Upper lobe of left lung (tissue), 6 donors: ENCODE measurements at regions not wholly inside any gene's neighbourhood (a gene's known extent, or its start where the extent isn't known, plus 50 kb on each side); places are given as distances from the start of the nearest gene placed in this dataset.
"Not testable (repeated sequence)": the region's sequence is repeated elsewhere in the genome, so short reads cannot be mapped to it uniquely, and the experiment has no call there.

Experiments used
- ATAC-seq, 2 donors: fragments of 200-7000 bp; cut with Tn5 transposase; one replicate each; pipeline ENCODE4 v1.9.1; 2022; ENCODE audit warnings: mild to moderate bottlenecking in 2 of 2, moderate library complexity in 2 of 2; ENCODE audit not compliant: low FRiP score in 2 of 2
- DNase-seq, 2 donors: peaks; one replicate each; pipeline ENCODE4 v3.0.0-alpha.2; 2019 to 2020
- H3K27ac ChIP-seq, 4 donors: fragments of 200-600 bp; sonication (generic); one replicate each; pipeline ENCODE4 v1.5.1; 2016 to 2019
- H3K27me3 ChIP-seq, 4 donors: fragments of 200-600 bp; sonication (generic); one replicate each; pipeline ENCODE4 v1.5.1; 2017 to 2019
- H3K36me3 ChIP-seq, 4 donors: fragments of 200-600 bp; sonication (generic); one replicate each; pipeline ENCODE4 v1.5.1; 2016 to 2019
- H3K4me1 ChIP-seq, 4 donors: fragments of 200-600 bp; sonication (generic); one replicate each; pipeline ENCODE4 v1.5.1; 2018 to 2019
- H3K4me3 ChIP-seq, 4 donors: fragments of 200-600 bp; sonication (generic); one replicate each; pipeline ENCODE4 v1.5.1; 2017 to 2019; ENCODE audit warnings: mild to moderate bottlenecking in 2 of 4, moderate library complexity in 1 of 4
- H3K9me3 ChIP-seq, 4 donors: fragments of 200-600 bp; sonication (generic); one replicate each; pipeline ENCODE4 v1.5.1; 2018 to 2019
- CTCF ChIP-seq, 6 experiments: fragments of 450-650 bp in 4 of 6; fragments of 200-600 bp in 2 of 6; sonication (generic) in 2 of 6; IDR thresholded peaks; one replicate each; pipeline ENCODE4 v1.5.1; 2016 to 2019; ENCODE audit warnings: antibody characterized with exemption in 6 of 6
- EP300 ChIP-seq, 4 donors: sonication (generic); formaldehyde crosslinking; IDR thresholded peaks; one replicate each; pipeline ENCODE4 v1.5.1; 2017; ENCODE audit warnings: antibody characterized with exemption in 4 of 4, control low read depth in 2 of 4
- POLR2A ChIP-seq, 4 donors: fragments of 450-650 bp; IDR thresholded peaks; one replicate each; pipeline ENCODE4 v1.5.1; 2016 to 2017; ENCODE audit warnings: antibody characterized with exemption in 4 of 4, mild to moderate bottlenecking in 2 of 4
- POLR2AphosphoS5 ChIP-seq, 2 donors: sonication (generic); formaldehyde crosslinking; IDR thresholded peaks; one replicate each; pipeline ENCODE4 v1.5.1; 2017; ENCODE audit warnings: antibody characterized with exemption in 2 of 2
- WGBS, 2 donors: methylation state at CpG; one replicate each; pipeline ENCODE4 v1.1.5; 2017 to 2018; 5-methylcytosine and 5-hydroxymethylcytosine counted together
- donor health status: DM: no; HTN: no; CAD: no; lungs with moderate emphysema.
- donor health status: DM: no; HTN: yes; CAD: no; lungs with severe emphysema.

GRCh38 chr2:3899536-3900155, 196.3 kb downstream of the DCDC2C start:
- Histone ChIP-seq H3K4me3 (no peak overlapping the region), H3K27ac (no peak overlapping the region), H3K4me1 (no peaks in the 10 kb centered on the region), H3K9me3 (no peaks in the 10 kb centered on the region), H3K36me3 (no peaks in the 10 kb centered on the region), H3K27me3 (no peaks in the 10 kb centered on the region)
- DNase-seq (no peak), ATAC-seq (no peak)
- TF ChIP-seq CTCF (IDR thresholded peaks at IDR 0.05) (no peak), POLR2AphosphoS5 (IDR thresholded peaks at IDR 0.05) (no peak), POLR2A (IDR thresholded peaks at IDR 0.05) (no peak), EP300 (IDR thresholded peaks at IDR 0.05) (no peak)
- 33 to 47% methylated on average over 4 of the region's 4 CpGs for WGBS, 2 donors

GRCh38 chr2:3902131-3902530, 198.8 kb downstream of the DCDC2C start:
- TF ChIP-seq EP300 (IDR thresholded peaks at IDR 0.05) (peak in 2 of 4 donors; percentile 30 to 65), POLR2AphosphoS5 (IDR thresholded peaks at IDR 0.05) (peak; percentile 61 to 72), CTCF (IDR thresholded peaks at IDR 0.05) (no peak)
- DNase-seq (no peak), ATAC-seq (peak in 1 of 2 donors; percentile 15)
- no peaks in the 10 kb centered on the region for H3K36me3 ChIP-seq
- H3K4me3 ChIP-seq = no peak overlapping the region
- peak overlapping the region in 1 of 4 donors; percentile 4 for H3K27ac ChIP-seq
- 37 to 56% methylated on average over 8 of the region's 8 CpGs for WGBS, 2 donors
- no peaks in the 10 kb centered on the region for H3K4me1 ChIP-seq
- no peaks in the 10 kb centered on the region for H3K9me3 ChIP-seq
- H3K27me3 ChIP-seq = no peaks in the 10 kb centered on the region

DNA sequence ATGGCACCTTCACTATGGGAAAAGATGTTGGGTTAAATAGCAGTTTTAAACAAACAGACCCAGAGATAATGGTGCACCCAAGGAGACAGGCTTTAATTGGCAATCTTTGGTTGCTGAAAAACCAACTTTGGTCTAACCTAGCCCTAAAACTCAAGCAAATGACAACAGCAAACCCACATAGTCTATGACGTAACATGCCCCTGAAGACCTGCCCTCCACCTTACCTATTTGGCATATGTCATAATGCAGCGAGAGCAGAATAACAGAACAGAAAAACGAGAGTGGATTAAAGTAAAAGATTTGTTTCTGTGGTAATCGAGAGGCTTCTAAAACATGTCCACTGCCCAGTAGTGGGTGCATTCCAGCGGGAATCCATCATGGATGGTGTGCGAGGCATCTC, 200.7 kb downstream of the DCDC2C start:
- Histone ChIP-seq H3K4me1 (no peaks in the 10 kb centered on the region), H3K9me3 (peaks cover 0 to 13% (median 3%) of the 10 kb centered on the region in 4 donors), H3K36me3 (no peaks in the 10 kb centered on the region), H3K27me3 (no peaks in the 10 kb centered on the region), H3K27ac (no peak overlapping the region), H3K4me3 (no peak overlapping the region)
- WGBS, 2 donors = 88 to 92% methylated on average over 6 of the region's 6 CpGs
- DNase-seq = no peak
- no peak for TF ChIP-seq POLR2A (IDR thresholded peaks at IDR 0.05)
- TF ChIP-seq EP300 (IDR thresholded peaks at IDR 0.05) = no peak
- no peak for TF ChIP-seq CTCF (IDR thresholded peaks at IDR 0.05)
- TF ChIP-seq POLR2AphosphoS5 (IDR thresholded peaks at IDR 0.05) = no peak
- ATAC-seq = no peak

- H3K4me1 ChIP-seq, H3K27ac ChIP-seq, H3K4me3 ChIP-seq, H3K27me3 ChIP-seq, ATAC-seq, H3K36me3 ChIP-seq, DNase-seq: not testable (repeated sequence)
- WGBS, 2 donors = 100% methylated on average over 1 of the region's 1 CpG; no CpG with 5 or more reads in 1 of the 2 donors
- H3K9me3 ChIP-seq = peaks cover 0 to 17% (median 3%) of the 10 kb centered on the region in 4 donors
Measured at GRCh38 chr2:3908498-3908897, 205.1 kb downstream of the DCDC2C start.

DNA sequence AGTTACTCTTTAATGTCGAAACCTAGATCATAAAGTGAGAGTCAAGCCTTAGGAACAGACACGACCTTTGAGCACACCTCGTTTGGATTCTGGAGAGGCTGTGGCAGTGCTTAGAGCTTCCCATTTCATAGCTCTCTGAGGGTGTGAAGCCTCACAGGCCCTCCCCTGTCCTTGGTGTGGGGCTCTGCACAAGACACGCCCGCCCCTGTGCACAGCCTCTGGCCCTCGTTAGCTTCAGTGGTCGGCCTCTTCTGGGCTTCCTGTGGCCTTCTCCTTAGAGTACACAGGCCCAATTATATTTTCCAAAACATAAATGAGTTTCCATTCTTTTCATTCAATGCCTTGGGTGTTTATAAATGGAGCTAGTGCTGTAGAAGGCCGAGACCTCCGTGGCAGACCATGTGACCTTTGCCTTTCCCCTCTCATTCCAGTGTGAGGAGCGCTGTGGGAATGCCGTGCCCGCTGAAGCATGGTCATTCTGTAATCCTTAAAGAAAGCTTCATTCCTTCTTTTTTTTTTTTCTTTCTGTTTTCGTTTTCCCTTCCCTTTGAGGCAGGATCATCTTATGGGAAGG, 208.6 kb downstream of the DCDC2C start:
- Histone ChIP-seq H3K9me3 (peaks cover 0 to 17% (median 3%) of the 10 kb centered on the region in 4 donors), H3K4me1 (peaks cover 0 to 10% (median 0%) of the 10 kb centered on the region in 4 donors), H3K36me3 (no peaks in the 10 kb centered on the region), H3K27me3 (no peaks in the 10 kb centered on the region), H3K4me3 (no peak overlapping the region), H3K27ac (no peak overlapping the region)
- 74 to 77% methylated on average over 13 of the region's 13 CpGs for WGBS, 2 donors
- peak in 1 of 2 donors; percentile 47 for ATAC-seq
- DNase-seq = no peak
- no peak for TF ChIP-seq POLR2AphosphoS5 (IDR thresholded peaks at IDR 0.05)
- TF ChIP-seq CTCF (IDR thresholded peaks at IDR 0.05) = no peak
- no peak for TF ChIP-seq POLR2A (IDR thresholded peaks at IDR 0.05)
- no peak for TF ChIP-seq EP300 (IDR thresholded peaks at IDR 0.05)
